Testis (tissue), 2 donors: ENCODE measurements at regions not wholly inside any gene's neighbourhood (a gene's known extent, or its start where the extent isn't known, plus 50 kb on each side); places are given as distances from the start of the nearest gene placed in this dataset.
"Not testable (repeated sequence)": the region's sequence is repeated elsewhere in the genome, so short reads cannot be mapped to it uniquely, and the experiment has no call there.

Source experiments
- DNase-seq: peaks from one replicate; pipeline ENCODE4 v3.0.0-alpha.2; 2019
- H3K27ac ChIP-seq, 2 donors: fragments of 200-600 bp; sonication (generic); one replicate each; pipeline ENCODE4 v1.5.1; 2019
- H3K27me3 ChIP-seq: fragments of 200-600 bp; sonication (generic); one replicate; pipeline ENCODE4 v1.5.1; 2019
- H3K36me3 ChIP-seq: fragments of 200-600 bp; sonication (generic); one replicate; pipeline ENCODE4 v1.5.1; 2017; ENCODE audit warnings: low read depth; ENCODE audit errors: missing control alignments
- H3K4me1 ChIP-seq: fragments of 200-600 bp; sonication (generic); one replicate; pipeline ENCODE4 v1.5.1; 2019
- H3K4me3 ChIP-seq, 2 donors: fragments of 200-600 bp; sonication (generic); one replicate each; pipeline ENCODE4 v1.5.1; 2017 to 2019
- H3K9me3 ChIP-seq: fragments of 200-600 bp; sonication (generic); one replicate; pipeline ENCODE4 v1.5.1; 2017
- CTCF ChIP-seq, 3 experiments: fragments of 450-650 bp in 2 of 3; fragments of 200-600 bp in 1 of 3; sonication (generic) in 1 of 3; IDR thresholded peaks; one replicate each; pipeline ENCODE4 v1.5.1; 2016 to 2019; ENCODE audit warnings: antibody characterized with exemption in 3 of 3, mild to moderate bottlenecking in 2 of 3, moderate library complexity in 1 of 3
- POLR2A ChIP-seq: fragments of 450-650 bp; IDR thresholded peaks from one replicate; pipeline ENCODE4 v1.6.1; 2017; ENCODE audit warnings: antibody characterized with exemption, mild to moderate bottlenecking, moderate library complexity
- WGBS, 2 donors: methylation state at CpG; one replicate each; pipeline ENCODE4 v1.1.5; 2018; 5-methylcytosine and 5-hydroxymethylcytosine counted together
- intact Hi-C: fragments of 100-400 bp; cut with DNase I; formaldehyde crosslinking; loops from one replicate; pipeline ENCODE4 v1.15.1; 2023; ENCODE audit warnings: low total_unique reads

DNA sequence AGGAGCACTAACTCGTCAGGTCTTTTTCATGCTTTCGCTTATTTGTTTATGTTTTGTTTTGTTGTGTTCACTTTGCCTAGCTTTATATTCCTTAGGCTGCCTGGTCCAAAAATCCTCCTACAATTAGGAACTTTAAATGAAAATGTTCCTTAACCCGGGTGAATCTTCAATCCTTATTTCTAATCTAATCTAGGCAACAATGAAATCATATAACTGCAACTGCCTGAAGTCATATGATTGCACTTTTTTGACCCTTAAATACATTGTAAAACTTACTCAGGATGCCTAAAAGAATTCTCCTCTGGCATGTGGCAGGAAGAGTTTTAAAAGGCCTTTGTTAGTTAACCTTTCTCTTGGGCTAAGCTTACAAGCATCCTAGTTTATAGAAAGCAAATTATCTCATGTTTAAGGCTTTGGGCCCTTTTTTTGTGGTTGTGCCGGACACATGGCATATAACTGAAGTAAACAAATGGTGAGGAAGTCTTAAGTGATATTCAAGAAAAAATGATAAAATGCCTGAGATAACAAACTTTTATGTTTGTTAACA lies 279.4 kb downstream of the FAT4 start:
- intact Hi-C loops = no loop called here
- 85 to 86% methylated on average over 4 of the region's 4 CpGs for WGBS, 2 donors
- H3K4me1 ChIP-seq = no peaks in the 10 kb centered on the region
- H3K27ac ChIP-seq = no peak overlapping the region
- H3K27me3 ChIP-seq = no peaks in the 10 kb centered on the region
- no peak for TF ChIP-seq CTCF (IDR thresholded peaks at IDR 0.05)
- DNase-seq = no peak
- H3K36me3 ChIP-seq = no peaks in the 10 kb centered on the region
- H3K4me3 ChIP-seq = no peak overlapping the region
- H3K9me3 ChIP-seq = no peaks in the 10 kb centered on the region

GRCh38 chr4:125605926-125606325 lies 291.2 kb downstream of the FAT4 start:
- H3K4me3 ChIP-seq, H3K27ac ChIP-seq, H3K27me3 ChIP-seq, intact Hi-C loops, DNase-seq, H3K9me3 ChIP-seq, H3K36me3 ChIP-seq, H3K4me1 ChIP-seq: not testable (repeated sequence)
- WGBS, 2 donors = 94% methylated on average over 2 of the region's 2 CpGs

DNA sequence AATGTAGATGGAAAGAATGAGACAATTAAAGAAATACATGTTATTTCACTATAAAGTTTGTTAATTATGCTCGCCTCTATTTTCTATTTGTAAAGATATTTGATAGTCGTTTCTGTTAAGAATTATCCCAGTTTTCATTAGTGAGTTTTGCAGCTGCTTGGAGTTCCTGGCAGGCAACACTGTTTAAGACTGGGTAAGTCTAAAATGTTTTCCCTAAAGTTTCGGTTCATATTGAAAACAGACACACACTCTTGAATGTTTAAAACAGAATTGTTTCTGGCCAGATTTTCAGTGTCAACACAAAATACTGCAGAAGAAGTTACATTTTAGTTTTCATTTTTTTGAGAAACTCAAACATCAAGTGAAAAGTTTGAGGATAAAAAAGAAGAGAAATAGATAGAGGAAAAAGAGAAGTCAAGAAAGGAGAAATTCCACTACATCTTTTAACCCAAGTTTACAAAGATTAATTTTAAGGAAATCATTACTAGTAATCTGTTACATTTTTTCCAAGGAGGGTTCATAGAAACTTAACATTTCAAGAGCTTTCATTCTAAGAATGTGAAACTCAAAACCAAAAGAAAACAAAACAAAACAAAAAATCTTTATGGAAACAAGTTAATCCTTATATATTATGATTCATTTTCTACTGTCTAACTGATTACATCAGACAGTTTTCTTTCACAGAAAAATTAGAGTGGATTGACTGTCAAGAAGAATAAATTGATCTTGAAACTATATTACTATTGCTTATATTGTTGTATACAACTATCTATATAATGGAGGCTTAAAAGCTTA lies 305.5 kb downstream of the FAT4 start:
- H3K4me1 ChIP-seq = no peaks in the 10 kb centered on the region
- no peak overlapping the region for H3K4me3 ChIP-seq
- no peaks in the 10 kb centered on the region for H3K27me3 ChIP-seq
- DNase-seq = no peak
- no peaks in the 10 kb centered on the region for H3K36me3 ChIP-seq
- WGBS, 2 donors = 38 to 47% methylated on average over 3 of the region's 3 CpGs
- no peak for TF ChIP-seq CTCF (IDR thresholded peaks at IDR 0.05)
- no peak for TF ChIP-seq POLR2A
- H3K9me3 ChIP-seq = no peaks in the 10 kb centered on the region
- intact Hi-C loops = no loop called here
- no peak overlapping the region for H3K27ac ChIP-seq

- Histone ChIP-seq H3K27ac (no peak overlapping the region), H3K4me3 (no peak overlapping the region), H3K4me1 (no peaks in the 10 kb centered on the region), H3K27me3 (no peaks in the 10 kb centered on the region), H3K9me3 (no peaks in the 10 kb centered on the region), H3K36me3 (no peaks in the 10 kb centered on the region)
- intact Hi-C loops = no loop called here
- WGBS, 2 donors = 100% methylated on average over 1 of the region's 1 CpG; no CpG with 5 or more reads in 1 of the 2 donors
- no peak for DNase-seq
- TF ChIP-seq POLR2A = no peak
- TF ChIP-seq CTCF (IDR thresholded peaks at IDR 0.05) = no peak
These were observed 310.2 kb downstream of the FAT4 start for GRCh38 chr4:125624951-125625350.

DNA sequence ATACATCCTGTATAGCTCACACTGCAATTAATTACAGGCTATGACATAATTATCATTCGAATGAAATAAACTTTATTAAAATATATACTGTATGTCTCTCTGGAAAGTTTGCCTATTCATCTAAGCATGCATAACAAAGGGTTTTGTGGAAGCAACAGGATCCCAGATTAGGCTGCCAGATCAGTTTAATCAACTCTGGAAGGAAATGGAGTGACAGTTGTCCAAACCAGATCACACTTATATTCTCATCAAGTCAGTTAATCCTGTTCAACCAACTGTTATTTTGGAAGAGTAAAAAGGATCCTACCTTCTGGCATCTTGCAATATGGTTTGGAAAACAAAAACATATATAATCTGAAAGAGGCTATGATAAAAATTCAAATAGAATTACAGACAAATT lies 312.2 kb downstream of the FAT4 start:
- Histone ChIP-seq H3K27ac (no peak overlapping the region), H3K36me3 (no peaks in the 10 kb centered on the region), H3K4me1 (no peaks in the 10 kb centered on the region), H3K4me3 (no peak overlapping the region), H3K27me3 (no peaks in the 10 kb centered on the region), H3K9me3 (no peaks in the 10 kb centered on the region)
- no peak for DNase-seq
- 81 to 86% methylated on average over 1 of the region's 1 CpG for WGBS, 2 donors
- intact Hi-C loops = no loop called here
- TF ChIP-seq POLR2A = no peak
- TF ChIP-seq CTCF (IDR thresholded peaks at IDR 0.05) = no peak
